Breast epithelium (tissue), 4 donors: ENCODE measurements at regions not wholly inside any gene's neighbourhood (a gene's known extent, or its start where the extent isn't known, plus 50 kb on each side); places are given as distances from the start of the nearest gene placed in this dataset.
"Not testable (repeated sequence)": the region's sequence is repeated elsewhere in the genome, so short reads cannot be mapped to it uniquely, and the experiment has no call there.

ENCODE experiments used
- DNase-seq, 2 donors: peaks; one replicate each; pipeline ENCODE4 v3.0.0-alpha.2; 2019; ENCODE audit warnings: low spot score in 2 of 2
- H3K27ac ChIP-seq, 2 donors: fragments of 200-600 bp; sonication (generic) in 1 of 2; one replicate each; pipeline ENCODE4 v1.5.1; 2016 to 2019; ENCODE audit warnings: mild to moderate bottlenecking in 1 of 2
- H3K27me3 ChIP-seq, 2 donors: fragments of 200-600 bp; sonication (generic) in 1 of 2; one replicate each; pipeline versions ENCODE4 v1.5.1 to v1.6.0; 2017 to 2019; ENCODE audit warnings: control low read depth in 1 of 2, mild to moderate bottlenecking in 1 of 2
- H3K36me3 ChIP-seq: fragments of 200-600 bp; one replicate; pipeline ENCODE4 v1.5.1; 2019
- H3K4me1 ChIP-seq, 2 donors: fragments of 200-600 bp; sonication (generic); one replicate each; pipeline ENCODE4 v1.5.1; 2016 to 2019; ENCODE audit warnings: control low read depth in 1 of 2
- H3K4me3 ChIP-seq, 3 donors: fragments of 200-600 bp; sonication (generic); 1 replicate in 2 of 3; 2 replicates in 1 of 3; pipeline ENCODE4 v1.5.1; 2016 to 2019; ENCODE audit warnings: mild to moderate bottlenecking in 3 of 3, moderate library complexity in 2 of 3
- H3K9me3 ChIP-seq, 2 donors: fragments of 200-600 bp; sonication (generic) in 1 of 2; one replicate each; pipeline ENCODE4 v1.5.1; 2016 to 2019; ENCODE audit warnings: control low read depth in 1 of 2
- CTCF ChIP-seq, 3 donors: fragments of 450-650 bp; IDR thresholded peaks; one replicate each; pipeline ENCODE4 v1.5.1; 2016 to 2017; ENCODE audit warnings: antibody characterized with exemption in 3 of 3, mild to moderate bottlenecking in 3 of 3, moderate library complexity in 3 of 3
- POLR2A ChIP-seq: fragments of 450-650 bp; IDR thresholded peaks from one replicate; pipeline ENCODE4 v1.6.1; 2016; ENCODE audit warnings: antibody characterized with exemption, mild to moderate bottlenecking, moderate library complexity
- POLR2AphosphoS5 ChIP-seq, 3 donors: sonication (generic); formaldehyde crosslinking; IDR thresholded peaks; one replicate each; pipeline ENCODE4 v1.6.1; 2017; ENCODE audit warnings: antibody characterized with exemption in 3 of 3
- intact Hi-C: fragments of 100-400 bp; cut with DNase I; formaldehyde crosslinking; loops from one replicate; pipeline ENCODE4 v1.15.1; 2023; ENCODE audit warnings: low total_unique reads

DNA sequence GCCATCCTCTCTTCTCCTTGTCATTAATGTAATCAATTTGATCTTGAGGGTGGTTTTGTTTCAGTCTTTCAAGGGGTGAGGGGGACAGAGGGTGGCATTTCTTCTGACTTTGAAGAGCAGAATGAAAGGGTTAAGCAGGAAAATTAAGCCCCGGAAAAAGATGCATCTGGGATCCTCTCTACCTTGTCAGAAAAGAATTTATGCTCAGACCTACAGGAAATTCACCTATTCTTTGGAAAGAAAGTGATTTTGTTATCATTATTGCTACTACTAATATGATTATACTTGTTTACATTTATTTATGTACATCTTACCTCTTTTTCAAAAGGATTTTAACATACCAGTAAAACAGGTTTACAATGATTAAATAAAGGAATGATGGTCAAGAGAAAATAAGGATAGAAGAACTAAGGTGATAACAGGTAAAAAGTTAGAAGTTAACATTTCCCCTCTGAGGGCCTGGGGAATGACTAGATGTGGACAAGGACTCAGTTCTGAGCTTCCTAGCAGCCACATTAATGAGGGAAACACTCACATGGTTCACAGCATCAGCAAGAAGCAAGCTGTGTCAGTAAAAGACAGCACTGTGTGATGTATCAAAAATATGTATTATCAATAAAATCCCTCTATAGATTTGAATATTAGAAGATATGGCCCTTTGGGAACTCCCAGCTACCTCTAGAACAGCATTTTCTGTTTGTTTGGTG, 151.4 kb downstream of the MYCN start:
- intact Hi-C loops, result no loop called here

DNA sequence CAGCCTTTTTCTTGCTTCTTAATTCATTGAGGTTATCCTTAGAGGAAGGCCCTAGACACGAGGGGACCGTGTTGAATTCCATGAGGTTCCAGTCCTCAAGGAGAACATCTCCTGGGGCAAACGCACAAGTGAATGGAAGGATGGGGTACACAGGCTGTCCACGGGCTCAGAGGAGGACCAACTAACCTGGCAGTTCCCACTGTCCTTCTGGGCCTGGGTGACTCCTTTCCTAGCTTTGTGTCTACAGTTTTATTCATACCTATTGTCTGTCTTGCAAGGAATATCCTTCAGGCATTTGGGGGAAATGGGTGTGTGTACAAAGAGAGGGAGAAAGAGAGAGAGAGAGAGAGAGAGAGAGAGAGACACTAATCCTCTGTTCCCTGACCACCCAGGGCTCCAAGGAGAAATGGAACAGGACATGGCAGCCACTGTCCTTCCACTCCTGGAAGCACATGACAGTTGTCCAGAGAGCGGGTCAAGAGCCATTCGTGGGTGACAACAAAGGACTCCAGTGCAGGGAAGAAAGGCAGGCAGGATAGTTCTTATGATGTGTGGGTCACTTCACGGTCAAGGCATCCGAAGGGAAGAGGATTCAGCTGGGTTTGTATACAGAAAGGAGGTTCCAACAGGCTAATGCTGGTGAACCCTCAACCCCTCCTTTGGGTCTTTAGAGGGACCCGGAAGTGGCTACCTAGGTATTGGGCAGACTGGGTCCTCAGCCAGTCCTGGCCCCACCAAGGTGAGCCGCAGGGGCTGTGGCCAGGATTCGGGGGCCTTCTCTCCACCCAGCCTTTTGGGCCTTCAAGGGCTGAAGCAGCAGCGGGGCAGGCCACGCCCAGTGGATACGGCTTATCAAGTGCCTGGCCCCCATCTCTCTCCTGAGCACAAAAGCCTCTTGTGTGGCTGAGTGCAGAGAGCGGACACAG, 150.6 kb downstream of the MYCN start:
- H3K9me3 ChIP-seq, result no peaks in the 10 kb centered on the region
- H3K27me3 ChIP-seq, result no peaks in the 10 kb centered on the region
- no peak for TF ChIP-seq CTCF (IDR thresholded peaks at IDR 0.05)
- no peak for TF ChIP-seq POLR2AphosphoS5 (IDR thresholded peaks at IDR 0.05)
- TF ChIP-seq POLR2A, result no peak
- intact Hi-C loops, result no loop called here
- no peaks in the 10 kb centered on the region for H3K36me3 ChIP-seq
- no peaks in the 10 kb centered on the region for H3K4me1 ChIP-seq
- H3K27ac ChIP-seq, result no peak overlapping the region
- no peak overlapping the region for H3K4me3 ChIP-seq
- DNase-seq, result no peak

More for the DNA sequence above, 151.4 kb downstream of the MYCN start:
- H3K4me3 ChIP-seq, result no peak overlapping the region
- no peak for DNase-seq
- no peaks in the 10 kb centered on the region for H3K4me1 ChIP-seq
- no peaks in the 10 kb centered on the region for H3K9me3 ChIP-seq
- no peaks in the 10 kb centered on the region for H3K27me3 ChIP-seq
- no peaks in the 10 kb centered on the region for H3K36me3 ChIP-seq
- no peak for TF ChIP-seq POLR2AphosphoS5 (IDR thresholded peaks at IDR 0.05)
- TF ChIP-seq CTCF (IDR thresholded peaks at IDR 0.05), result no peak
- no peak for TF ChIP-seq POLR2A
- H3K27ac ChIP-seq, result no peak overlapping the region

GRCh38 chr2:16089491-16089890, 149.1 kb downstream of the MYCN start:
- H3K4me3 ChIP-seq, DNase-seq, intact Hi-C loops, H3K27me3 ChIP-seq, H3K9me3 ChIP-seq, H3K4me1 ChIP-seq, H3K27ac ChIP-seq, H3K36me3 ChIP-seq: not testable (repeated sequence)

- H3K4me1 ChIP-seq, result no peaks in the 10 kb centered on the region
- intact Hi-C loops, result no loop called here
- DNase-seq, result no peak
- no peaks in the 10 kb centered on the region for H3K27me3 ChIP-seq
- H3K9me3 ChIP-seq, result no peaks in the 10 kb centered on the region
- no peak overlapping the region for H3K4me3 ChIP-seq
- TF ChIP-seq POLR2A (no peak), CTCF (IDR thresholded peaks at IDR 0.05) (no peak), POLR2AphosphoS5 (IDR thresholded peaks at IDR 0.05) (no peak)
- no peak overlapping the region for H3K27ac ChIP-seq
- no peaks in the 10 kb centered on the region for H3K36me3 ChIP-seq
Observed at GRCh38 chr2:16088802-16089112, 148.4 kb downstream of the MYCN start.

DNA sequence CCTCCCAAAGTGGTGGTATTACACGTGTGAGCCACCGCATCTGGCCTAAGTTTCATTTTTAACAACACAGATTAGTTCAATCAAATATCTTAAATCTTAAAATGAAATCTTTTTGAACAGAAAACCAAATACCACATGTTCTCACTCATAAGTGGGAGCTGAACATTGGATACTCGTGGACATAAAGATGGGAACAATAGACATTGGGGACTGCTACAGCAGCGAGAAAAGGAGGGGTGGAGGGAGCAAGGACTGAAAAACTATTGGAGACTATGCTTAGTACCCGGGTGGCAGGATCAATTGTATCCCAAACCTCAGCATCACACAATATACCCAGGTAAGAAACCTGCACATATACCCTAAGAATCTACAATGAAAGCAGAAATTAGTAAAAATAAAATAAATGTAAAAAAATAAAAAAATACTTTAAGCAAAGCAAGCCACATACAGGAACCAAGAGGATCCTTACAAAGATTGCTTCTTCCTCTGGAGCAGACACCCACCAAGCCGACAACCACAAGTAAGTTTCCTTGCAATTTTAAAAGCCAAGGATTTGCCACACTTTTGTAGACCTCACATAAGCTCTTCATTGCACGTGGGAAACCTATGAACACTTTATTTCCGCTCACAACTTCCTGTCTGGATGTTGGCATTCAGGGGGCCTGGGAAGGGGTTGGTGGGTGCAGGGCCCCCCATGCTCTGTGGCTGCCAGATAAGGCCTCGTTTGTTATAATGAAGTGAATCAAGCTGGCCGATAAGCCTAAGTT, 147.9 kb downstream of the MYCN start:
- H3K4me3 ChIP-seq, result no peak overlapping the region
- H3K9me3 ChIP-seq, result no peaks in the 10 kb centered on the region
- H3K27me3 ChIP-seq, result no peaks in the 10 kb centered on the region
- intact Hi-C loops, result no loop called here
- no peak for DNase-seq
- no peak for TF ChIP-seq CTCF (IDR thresholded peaks at IDR 0.05)
- TF ChIP-seq POLR2AphosphoS5 (IDR thresholded peaks at IDR 0.05), result no peak
- no peak for TF ChIP-seq POLR2A
- H3K27ac ChIP-seq, result no peak overlapping the region
- no peaks in the 10 kb centered on the region for H3K4me1 ChIP-seq
- H3K36me3 ChIP-seq, result no peaks in the 10 kb centered on the region

GRCh38 chr2:16086136-16086535, 145.8 kb downstream of the MYCN start:
- H3K9me3 ChIP-seq, H3K27me3 ChIP-seq, H3K36me3 ChIP-seq, intact Hi-C loops, DNase-seq, H3K4me3 ChIP-seq, H3K27ac ChIP-seq, H3K4me1 ChIP-seq: not testable (repeated sequence)
